ENCODE measurements at regions not wholly inside any gene's neighbourhood (a gene's known extent, or its start where the extent isn't known, plus 50 kb on each side); places are given as distances from the start of the nearest gene placed in this dataset.

GRCh38 chr1:29471487-29472313, 235.4 kb downstream of the PTPRU start:
- TF ChIP-seq CTCF (IDR thresholded peaks at IDR 0.05 in 8 of 11, conservative IDR thresholded peaks at IDR 0.05 in 3 of 11), result no peak
- TF ChIP-seq POLR2A (IDR thresholded peaks at IDR 0.05), result no peak

Data from spleen (tissue), 7 donors.